ENCODE measurements at regions not wholly inside any gene's neighbourhood (a gene's known extent, or its start where the extent isn't known, plus 50 kb on each side); places are given as distances from the start of the nearest gene placed in this dataset.
"Not testable (repeated sequence)": the region's sequence is repeated elsewhere in the genome, so short reads cannot be mapped to it uniquely, and the experiment has no call there.

- FAIRE-seq (no peak), DNase-seq (ENCODE audit: insufficient read length, low spot score) (no peak)
Observed at GRCh38 chr16:61460020-61460419, 576.2 kb downstream of the CDH8 start.

- FAIRE-seq (no peak), DNase-seq (ENCODE audit: insufficient read length, low spot score) (no peak)
Observed at GRCh38 chr16:61435346-61435745, 600.9 kb downstream of the CDH8 start.

- DNase-seq (ENCODE audit: insufficient read length, low spot score) (no peak), FAIRE-seq (no peak)
Observed at GRCh38 chr16:61432421-61432820, 603.8 kb downstream of the CDH8 start.

GRCh38 chr16:61421111-61421510 is 615.1 kb downstream of the CDH8 start:
- FAIRE-seq (no peak), DNase-seq (ENCODE audit: insufficient read length, low spot score) (no peak)

- no peak for DNase-seq (ENCODE audit: insufficient read length, low spot score)
- FAIRE-seq = no peak
Observed at GRCh38 chr16:61419791-61420190, 616.4 kb downstream of the CDH8 start.

- not testable (repeated sequence) for FAIRE-seq; DNase-seq (ENCODE audit: insufficient read length, low spot score)
Observed at GRCh38 chr16:61418802-61419201, 617.4 kb downstream of the CDH8 start.

- DNase-seq (ENCODE audit: insufficient read length, low spot score) (no peak), FAIRE-seq (no peak)
Observed at GRCh38 chr16:61415126-61415525, 621.1 kb downstream of the CDH8 start.

GRCh38 chr16:61413021-61413420 is 623.2 kb downstream of the CDH8 start:
- FAIRE-seq (no peak), DNase-seq (ENCODE audit: insufficient read length, low spot score) (no peak)

- FAIRE-seq (no peak), DNase-seq (ENCODE audit: insufficient read length, low spot score) (no peak)
Observed at GRCh38 chr16:61412562-61412961, 623.7 kb downstream of the CDH8 start.

- DNase-seq (ENCODE audit: insufficient read length, low spot score) (no peak), FAIRE-seq (no peak)
Observed at GRCh38 chr16:61409604-61410003, 626.6 kb downstream of the CDH8 start.

GRCh38 chr16:61403386-61403785 is 632.9 kb downstream of the CDH8 start:
- DNase-seq (ENCODE audit: insufficient read length, low spot score) = no peak
- FAIRE-seq = no peak

GRCh38 chr16:61391896-61392295 is 644.3 kb downstream of the CDH8 start:
- FAIRE-seq (no peak), DNase-seq (ENCODE audit: insufficient read length, low spot score) (no peak)

GRCh38 chr16:61390965-61391637 is 645.1 kb downstream of the CDH8 start:
- DNase-seq (ENCODE audit: insufficient read length, low spot score) = no peak
- FAIRE-seq = no peak

GRCh38 chr16:61385392-61386071 is 650.7 kb downstream of the CDH8 start:
- no peak for FAIRE-seq
- no peak for DNase-seq (ENCODE audit: insufficient read length, low spot score)

GRCh38 chr16:61382435-61382834 is 653.8 kb downstream of the CDH8 start:
- DNase-seq (ENCODE audit: insufficient read length, low spot score) = no peak

GRCh38 chr16:61379311-61379710 is 656.9 kb downstream of the CDH8 start:
- DNase-seq (ENCODE audit: insufficient read length, low spot score) (no peak), FAIRE-seq (no peak)

More at GRCh38 chr16:61382435-61382834, 653.8 kb downstream of the CDH8 start:
- FAIRE-seq = no peak

- FAIRE-seq = no peak
- DNase-seq (ENCODE audit: insufficient read length, low spot score) = no peak
Observed at GRCh38 chr16:61374071-61374470, 662.2 kb downstream of the CDH8 start.

- no peak for DNase-seq (ENCODE audit: insufficient read length, low spot score)
- no peak for FAIRE-seq
Observed at GRCh38 chr16:61371881-61372280, 664.4 kb downstream of the CDH8 start.

GRCh38 chr16:61371388-61371787 is 664.9 kb downstream of the CDH8 start:
- DNase-seq (ENCODE audit: insufficient read length, low spot score) (no peak), FAIRE-seq (no peak)

GRCh38 chr16:61370564-61370963 is 665.7 kb downstream of the CDH8 start:
- no peak for DNase-seq (ENCODE audit: insufficient read length, low spot score)
- no peak for FAIRE-seq

- DNase-seq (ENCODE audit: insufficient read length, low spot score) (no peak), FAIRE-seq (no peak)
Observed at GRCh38 chr16:61366006-61366405, 670.2 kb downstream of the CDH8 start.

GRCh38 chr16:61364990-61365389 is 671.2 kb downstream of the CDH8 start:
- DNase-seq (ENCODE audit: insufficient read length, low spot score) (no peak), FAIRE-seq (no peak)
